Right lobe of liver (tissue), 6 donors: ENCODE measurements at regions not wholly inside any gene's neighbourhood (a gene's known extent, or its start where the extent isn't known, plus 50 kb on each side); places are given as distances from the start of the nearest gene placed in this dataset.

Source experiments
- ATAC-seq, 4 donors: fragments of 200-7000 bp; cut with Tn5 transposase; one replicate each; pipeline ENCODE4 v1.9.1; 2020; ENCODE audit warnings: mild to moderate bottlenecking in 4 of 4, moderate library complexity in 4 of 4
- DNase-seq, 3 donors: peaks; one replicate each; pipeline ENCODE4 v3.0.0-alpha.2; 2020
- H3K27ac ChIP-seq, 3 donors: fragments of 200-600 bp; one replicate each; pipeline ENCODE4 v1.8.0; 2022
- H3K27me3 ChIP-seq, 2 donors: fragments of 200-600 bp; one replicate each; pipeline ENCODE4 v1.8.0; 2022
- H3K36me3 ChIP-seq, 4 donors: fragments of 200-600 bp; sonication (generic) in 1 of 4; one replicate each; pipeline versions ENCODE4 v1.5.1 to v1.8.0; 2017 to 2022; ENCODE audit warnings: control low read depth in 1 of 4
- H3K4me1 ChIP-seq, 4 donors: fragments of 200-600 bp; sonication (generic) in 1 of 4; one replicate each; pipeline versions ENCODE4 v1.5.1 to v1.8.0; 2017 to 2022; ENCODE audit warnings: control low read depth in 1 of 4
- H3K4me3 ChIP-seq, 3 donors: fragments of 200-600 bp; one replicate each; pipeline ENCODE4 v1.8.0; 2022
- H3K9me3 ChIP-seq, 4 donors: fragments of 200-600 bp; sonication (generic) in 1 of 4; one replicate each; pipeline versions ENCODE4 v1.5.1 to v1.8.0; 2017 to 2022; ENCODE audit warnings: control low read depth in 1 of 4
- CTCF ChIP-seq, 4 donors: fragments of 200-600 bp in 3 of 4; fragments of 450-650 bp in 1 of 4; IDR thresholded peaks; one replicate each; pipeline versions ENCODE4 v1.5.1 to v1.8.0; 2016 to 2022; ENCODE audit warnings: antibody characterized with exemption in 4 of 4, mild to moderate bottlenecking in 2 of 4
- POLR2A ChIP-seq: fragments of 450-650 bp; IDR thresholded peaks from one replicate; pipeline ENCODE4 v1.6.1; 2017; ENCODE audit warnings: antibody characterized with exemption, mild to moderate bottlenecking
- WGBS: methylation state at CpG from one replicate; pipeline ENCODE4 v1.1.6; 2018; ENCODE audit warnings: low coverage, low lambda C conversion rate; ENCODE audit not compliant: insufficient coverage; ENCODE audit errors: missing lambda C conversion rate; 5-methylcytosine and 5-hydroxymethylcytosine counted together
- intact Hi-C, 2 donors: fragments of 100-400 bp; cut with DNase I; formaldehyde crosslinking; loops; one replicate each; pipeline versions ENCODE4 v1.11.2 to v1.14.1; 2022
- donor health status: DM: no; HTN: yes; CAD: no.
- donor health status: DM: no; HTN: no; CAD: no.
- donor health status: DM: no; HTN: no; CAD: no.
- donor health status: DM: no; HTN: yes; CAD: no.
- donor health status: DM: no; HTN: yes; CAD: no.

GRCh38 chr10:111830359-111830758 is 353.2 kb downstream of the GPAM start:
- Histone ChIP-seq H3K4me1 (no peaks in the 10 kb centered on the region), H3K9me3 (no peaks in the 10 kb centered on the region), H3K36me3 (no peaks in the 10 kb centered on the region), H3K4me3 (no peak overlapping the region), H3K27me3 (no peaks in the 10 kb centered on the region), H3K27ac (no peak overlapping the region)
- DNase-seq: no peak
- 65% methylated on average over 6 of the region's 7 CpGs for WGBS
- intact Hi-C loops: no loop called here
- ATAC-seq: no peak
- no peak for TF ChIP-seq POLR2A
- no peak for TF ChIP-seq CTCF (IDR thresholded peaks at IDR 0.05)

GRCh38 chr10:111831058-111831457 is 352.5 kb downstream of the GPAM start:
- no peak overlapping the region for H3K27ac ChIP-seq
- H3K4me3 ChIP-seq: no peak overlapping the region
- no peaks in the 10 kb centered on the region for H3K4me1 ChIP-seq
- DNase-seq: no peak
- ATAC-seq: no peak
- 66% methylated on average over 6 of the region's 6 CpGs for WGBS
- intact Hi-C loops: no loop called here
- no peaks in the 10 kb centered on the region for H3K36me3 ChIP-seq
- no peaks in the 10 kb centered on the region for H3K27me3 ChIP-seq
- no peak for TF ChIP-seq POLR2A
- H3K9me3 ChIP-seq: no peaks in the 10 kb centered on the region

GRCh38 chr10:111833251-111833650 is 350.3 kb downstream of the GPAM start:
- DNase-seq: no peak
- Histone ChIP-seq H3K36me3 (no peaks in the 10 kb centered on the region), H3K27ac (no peak overlapping the region), H3K27me3 (no peaks in the 10 kb centered on the region), H3K9me3 (no peaks in the 10 kb centered on the region), H3K4me1 (no peaks in the 10 kb centered on the region), H3K4me3 (no peak overlapping the region)
- ATAC-seq: no peak
- no peak for TF ChIP-seq POLR2A
- no peak for TF ChIP-seq CTCF (IDR thresholded peaks at IDR 0.05)
- intact Hi-C loops: no loop called here
- WGBS: 38% methylated on average over 2 of the region's 2 CpGs

GRCh38 chr10:111835574-111835973 is 348.0 kb downstream of the GPAM start:
- 37% methylated on average over 3 of the region's 8 CpGs for WGBS
- Histone ChIP-seq H3K27me3 (no peaks in the 10 kb centered on the region), H3K36me3 (no peaks in the 10 kb centered on the region), H3K27ac (no peak overlapping the region), H3K9me3 (no peaks in the 10 kb centered on the region), H3K4me1 (no peaks in the 10 kb centered on the region), H3K4me3 (no peak overlapping the region)
- ATAC-seq: no peak
- intact Hi-C loops: no loop called here
- no peak for DNase-seq
- TF ChIP-seq CTCF (IDR thresholded peaks at IDR 0.05) (no peak), POLR2A (no peak)

- H3K27ac ChIP-seq: no peak overlapping the region
- intact Hi-C loops: no loop called here
- H3K4me1 ChIP-seq: no peaks in the 10 kb centered on the region
- 10% methylated on average over 1 of the region's 1 CpG for WGBS
- TF ChIP-seq CTCF (IDR thresholded peaks at IDR 0.05) (no peak), POLR2A (no peak)
- H3K4me3 ChIP-seq: no peak overlapping the region
- no peaks in the 10 kb centered on the region for H3K9me3 ChIP-seq
- H3K36me3 ChIP-seq: no peaks in the 10 kb centered on the region
- DNase-seq: no peak
- ATAC-seq: no peak
- no peaks in the 10 kb centered on the region for H3K27me3 ChIP-seq
Measured at GRCh38 chr10:111836064-111836463, 347.5 kb downstream of the GPAM start.
